ENCODE measurements at regions not wholly inside any gene's neighbourhood (a gene's known extent, or its start where the extent isn't known, plus 50 kb on each side); places are given as distances from the start of the nearest gene placed in this dataset.

DNA sequence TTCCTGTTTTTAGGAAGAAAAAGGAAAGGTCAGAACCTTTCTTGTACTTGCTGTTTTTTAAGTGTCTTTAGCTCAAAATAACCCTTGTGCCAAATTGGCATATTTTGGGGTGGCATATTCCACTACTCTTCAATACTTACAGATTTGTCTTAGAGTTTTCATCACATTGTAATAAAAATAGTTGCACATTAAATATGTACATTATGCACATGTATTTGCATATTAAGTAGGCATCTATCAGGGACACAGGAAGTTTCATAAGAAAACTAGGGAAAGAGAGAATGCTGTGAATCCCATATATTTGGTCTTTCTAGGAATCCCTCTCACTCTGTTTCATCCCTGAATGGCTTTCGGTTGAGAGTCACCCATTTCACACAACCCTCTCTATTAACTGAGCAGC, 139.6 kb downstream of the LARP7 start:
- TF ChIP-seq, protein P1, sequence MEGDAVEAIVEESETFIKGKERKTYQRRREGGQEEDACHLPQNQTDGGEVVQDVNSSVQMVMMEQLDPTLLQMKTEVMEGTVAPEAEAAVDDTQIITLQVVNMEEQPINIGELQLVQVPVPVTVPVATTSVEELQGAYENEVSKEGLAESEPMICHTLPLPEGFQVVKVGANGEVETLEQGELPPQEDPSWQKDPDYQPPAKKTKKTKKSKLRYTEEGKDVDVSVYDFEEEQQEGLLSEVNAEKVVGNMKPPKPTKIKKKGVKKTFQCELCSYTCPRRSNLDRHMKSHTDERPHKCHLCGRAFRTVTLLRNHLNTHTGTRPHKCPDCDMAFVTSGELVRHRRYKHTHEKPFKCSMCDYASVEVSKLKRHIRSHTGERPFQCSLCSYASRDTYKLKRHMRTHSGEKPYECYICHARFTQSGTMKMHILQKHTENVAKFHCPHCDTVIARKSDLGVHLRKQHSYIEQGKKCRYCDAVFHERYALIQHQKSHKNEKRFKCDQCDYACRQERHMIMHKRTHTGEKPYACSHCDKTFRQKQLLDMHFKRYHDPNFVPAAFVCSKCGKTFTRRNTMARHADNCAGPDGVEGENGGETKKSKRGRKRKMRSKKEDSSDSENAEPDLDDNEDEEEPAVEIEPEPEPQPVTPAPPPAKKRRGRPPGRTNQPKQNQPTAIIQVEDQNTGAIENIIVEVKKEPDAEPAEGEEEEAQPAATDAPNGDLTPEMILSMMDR (IDR thresholded peaks at IDR 0.05) = no peak
- Histone ChIP-seq H3K4me1 (no peaks in the 10 kb centered on the region), H3K4me3 (no peak overlapping the region), H3K36me3 (no peaks in the 10 kb centered on the region), H3K9me3 (no peaks in the 10 kb centered on the region), H3K27ac (no peak overlapping the region), H3K27me3 (no peaks in the 10 kb centered on the region)
- no peak for DNase-seq (ENCODE audit: low spot score)

DNA sequence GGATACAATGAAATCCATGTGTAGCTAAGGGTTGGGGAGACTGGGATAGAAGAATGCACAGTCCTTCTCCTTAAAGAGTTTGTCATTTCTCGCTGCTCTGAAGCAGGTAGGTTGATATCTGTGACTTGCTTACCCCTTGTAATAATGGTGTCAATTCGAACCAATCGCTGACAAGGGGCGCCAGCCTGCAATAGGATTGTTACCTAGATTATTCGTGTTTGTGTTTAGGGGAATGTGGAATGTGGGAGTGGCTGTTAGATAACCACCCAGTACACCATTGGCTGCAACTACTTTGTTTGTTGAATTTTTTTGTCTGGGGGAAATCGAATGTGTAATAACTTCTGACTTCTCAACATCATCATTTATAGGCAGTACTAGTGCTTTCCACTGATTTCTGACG, 141.6 kb downstream of the LARP7 start:
- Histone ChIP-seq H3K4me1 (no peaks in the 10 kb centered on the region), H3K27ac (no peak overlapping the region), H3K36me3 (no peaks in the 10 kb centered on the region), H3K9me3 (no peaks in the 10 kb centered on the region), H3K27me3 (no peaks in the 10 kb centered on the region), H3K4me3 (no peak overlapping the region)
- TF ChIP-seq, protein P1 (IDR thresholded peaks at IDR 0.05) = no peak
- no peak for DNase-seq (ENCODE audit: low spot score)

DNA sequence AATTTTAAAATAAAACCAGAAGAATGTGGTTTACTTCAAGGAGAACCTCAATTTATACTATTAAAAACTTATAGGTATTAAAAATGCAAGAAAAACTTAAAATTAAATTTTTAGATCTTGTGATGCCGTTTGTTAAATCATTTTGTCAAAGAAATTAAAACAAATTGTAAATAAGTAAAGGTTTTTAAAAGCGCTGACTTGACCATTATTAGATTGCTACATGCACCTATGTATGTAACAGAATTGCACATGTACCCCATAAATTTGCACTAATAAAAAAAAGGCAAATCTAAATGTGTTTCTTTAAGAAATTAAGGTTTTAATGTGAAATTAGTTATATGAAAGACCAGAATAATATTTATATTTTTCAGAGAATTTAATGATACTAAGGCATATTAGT, 156.1 kb downstream of the LARP7 start:
- Histone ChIP-seq H3K36me3 (no peaks in the 10 kb centered on the region), H3K9me3 (no peaks in the 10 kb centered on the region), H3K27ac (no peak overlapping the region), H3K27me3 (no peaks in the 10 kb centered on the region), H3K4me1 (no peaks in the 10 kb centered on the region), H3K4me3 (no peak overlapping the region)
- no peak for DNase-seq (ENCODE audit: low spot score)
- TF ChIP-seq, protein P1 (IDR thresholded peaks at IDR 0.05) = no peak

DNA sequence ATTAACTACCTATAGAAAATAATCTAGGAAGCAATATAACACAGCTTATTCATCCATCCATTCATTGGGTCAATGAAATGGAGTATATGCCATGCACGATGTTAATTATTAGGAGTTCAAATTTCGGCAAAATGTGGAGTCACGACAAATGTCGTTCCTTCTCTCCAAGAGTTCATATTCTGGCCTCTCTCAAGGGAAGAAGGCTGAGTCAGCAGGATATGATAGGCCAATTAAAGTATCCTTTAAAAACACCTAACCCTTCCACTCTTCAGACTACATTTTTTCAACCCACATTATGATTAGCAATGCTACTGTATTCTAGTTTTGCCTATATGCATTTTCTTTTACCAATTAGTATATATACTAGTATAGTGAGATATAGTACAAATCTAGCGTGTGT, 163.1 kb downstream of the LARP7 start:
- no peak overlapping the region for H3K4me3 ChIP-seq
- no peaks in the 10 kb centered on the region for H3K27me3 ChIP-seq
- no peak overlapping the region for H3K27ac ChIP-seq
- TF ChIP-seq, protein P1 (IDR thresholded peaks at IDR 0.05) = no peak
- no peak for DNase-seq (ENCODE audit: low spot score)
- no peaks in the 10 kb centered on the region for H3K36me3 ChIP-seq
- no peaks in the 10 kb centered on the region for H3K4me1 ChIP-seq
- H3K9me3 ChIP-seq = no peaks in the 10 kb centered on the region

DNA sequence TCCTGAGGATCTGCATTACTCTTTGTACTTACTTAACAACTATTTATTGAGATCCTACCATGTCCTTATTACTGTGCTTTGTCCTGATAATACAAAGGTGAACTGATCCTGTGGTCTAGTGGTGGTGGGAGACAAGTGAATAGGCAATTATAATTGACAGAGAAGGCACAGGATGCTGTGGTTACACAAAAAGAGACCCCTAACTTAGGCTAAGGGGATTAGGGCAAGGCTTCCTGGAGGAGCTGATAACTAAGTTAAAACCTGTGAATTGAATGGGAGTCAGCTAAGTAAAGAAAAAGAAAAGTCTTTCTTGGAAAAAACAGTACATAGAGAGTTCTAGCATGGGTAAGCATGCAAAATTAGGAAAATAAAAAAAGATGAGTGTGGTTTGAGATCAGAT, 164.4 kb downstream of the LARP7 start:
- Histone ChIP-seq H3K4me1 (no peaks in the 10 kb centered on the region), H3K9me3 (no peaks in the 10 kb centered on the region), H3K27me3 (no peaks in the 10 kb centered on the region), H3K27ac (no peak overlapping the region), H3K36me3 (no peaks in the 10 kb centered on the region), H3K4me3 (no peak overlapping the region)
- DNase-seq (ENCODE audit: low spot score) = no peak
- TF ChIP-seq, protein P1 (IDR thresholded peaks at IDR 0.05) = no peak

DNA sequence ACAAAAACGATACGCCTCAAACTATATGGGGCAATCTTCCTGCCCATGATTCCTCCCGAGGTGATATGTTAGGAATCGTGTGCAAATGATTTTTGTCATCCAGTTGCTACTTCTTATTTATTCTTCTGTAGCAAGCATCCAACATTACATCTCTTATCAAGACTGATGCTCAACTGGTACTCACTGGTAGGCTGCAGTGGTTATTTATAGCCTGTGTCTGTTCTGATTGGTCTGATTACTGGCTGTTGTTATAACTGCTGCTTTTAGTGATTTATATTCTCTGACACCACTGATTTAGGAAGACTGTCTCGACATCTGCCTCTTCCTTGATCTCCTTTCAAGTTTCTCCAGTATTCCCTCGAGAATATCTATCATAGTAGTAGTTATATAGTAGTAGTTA, 165.8 kb downstream of the LARP7 start:
- TF ChIP-seq, protein P1 (IDR thresholded peaks at IDR 0.05) = no peak
- no peak overlapping the region for H3K27ac ChIP-seq
- H3K27me3 ChIP-seq = no peaks in the 10 kb centered on the region
- DNase-seq (ENCODE audit: low spot score) = no peak
- H3K36me3 ChIP-seq = no peaks in the 10 kb centered on the region
- no peak overlapping the region for H3K4me3 ChIP-seq
- H3K4me1 ChIP-seq = no peaks in the 10 kb centered on the region
- H3K9me3 ChIP-seq = no peaks in the 10 kb centered on the region
